HCT116 (cell line): ENCODE measurements at regions not wholly inside any gene's neighbourhood (a gene's known extent, or its start where the extent isn't known, plus 50 kb on each side); places are given as distances from the start of the nearest gene placed in this dataset.

Experiments
- ATAC-seq: fragments of 200-7000 bp; cut with Tn5 transposase; 2 replicates; pipeline ENCODE4 v1.9.1; 2020; ENCODE audit warnings: mild to moderate bottlenecking, moderate library complexity
- BruUV-seq: library from RNA; stranded (reverse); fragments of 400-500 nt; replicated peaks from 2 replicates; lab custom pipeline; 2021; lab: Mats Ljungman, UMichigan
- CTCF ChIA-PET: fragments of 300-600 bp; sonication (Branson Sonifier 250); formaldehyde crosslinking; loops from one replicate; lab custom pipeline; 2021; ENCODE audit warnings: antibody characterized with exemption; lab: Charles Lee
- POLR2A ChIA-PET: fragments of 300-600, 350-600 bp; sonication (Branson Sonifier 250); formaldehyde crosslinking; loops from one replicate; lab custom pipeline; 2021; ENCODE audit warnings: antibody characterized with exemption; lab: Charles Lee
- RAD21 ChIA-PET, 2 experiments: fragments of 300-600 bp; sonication (Branson Sonifier 250); formaldehyde crosslinking; loops; one replicate each; lab custom pipeline; 2023; ENCODE audit warnings: low total read pairs in 2 of 2; ENCODE audit not compliant: uncharacterized antibody in 2 of 2, unreplicated experiment in 2 of 2, low non-redundant PET in 1 of 2; lab: Charles Lee
- DNase-seq: peaks from one replicate; pipeline ENCODE4 v3.0.0-alpha.2; 2010; ENCODE audit warnings: low read depth, low spot score
- H2AFZ ChIP-seq: fragments of 200-600 bp; shearing (Covaris generic), sonication (generic); 2 replicates; pipeline ENCODE4 v1.6.1; 2017; ENCODE audit warnings: low read depth, mixed run types, mixed read lengths, antibody characterized with exemption, low read length; ENCODE audit not compliant: poor library complexity, severe bottlenecking
- H3K27ac ChIP-seq: 2 replicates; pipeline ENCODE4 v1.5.1; 2012; ENCODE audit warnings: low read depth, low read length
- H3K27me3 ChIP-seq: fragments of 200-600 bp; sonication (generic); 2 replicates; pipeline ENCODE4 v1.6.1; 2016; ENCODE audit warnings: mixed run types, low read length, mixed read lengths; ENCODE audit not compliant: insufficient read depth
- H3K36me3 ChIP-seq, 2 experiments: fragments of 200-500 bp in 1 of 2; fragments of 200-600 bp in 1 of 2; sonication (Bioruptor generic) in 1 of 2; sonication (generic) in 1 of 2; 2 replicates each; pipeline versions ENCODE4 v1.5.1 to v1.6.1; 2014 to 2016; ENCODE audit warnings: low read length in 2 of 2, inconsistent platforms in 1 of 2, mixed read lengths in 1 of 2, mixed run types in 1 of 2; ENCODE audit not compliant: insufficient read depth in 2 of 2, control insufficient read depth in 1 of 2
- H3K4me1 ChIP-seq, 2 experiments: fragments of 200-600 bp in 1 of 2; sonication (generic) in 1 of 2; 2 replicates each; pipeline versions ENCODE4 v1.5.1 to v1.6.1; 2012 to 2017; ENCODE audit warnings: low read length in 2 of 2, inconsistent platforms in 1 of 2, mild to moderate bottlenecking in 1 of 2, mixed read lengths in 1 of 2, mixed run types in 1 of 2, moderate library complexity in 1 of 2; ENCODE audit not compliant: insufficient read depth in 2 of 2, control insufficient read depth in 1 of 2
- H3K4me2 ChIP-seq: fragments of 200-600 bp; sonication (generic); 2 replicates; pipeline ENCODE4 v1.6.1; 2017; ENCODE audit warnings: mixed run types, low read length, mixed read lengths
- H3K4me3 ChIP-seq, 2 experiments: fragments of 200-600 bp in 1 of 2; sonication (generic) in 1 of 2; replicated peaks in 1 of 2; 2 replicates each; pipeline ENCODE4 v1.5.1; 2011 to 2016; ENCODE audit warnings: low read length in 2 of 2, control low read depth in 1 of 2, low read depth in 1 of 2, mild to moderate bottlenecking in 1 of 2, mixed read lengths in 1 of 2, mixed run types in 1 of 2
- H3K79me2 ChIP-seq: fragments of 200-600 bp; sonication (generic); 2 replicates; pipeline ENCODE4 v1.6.1; 2017; ENCODE audit warnings: mild to moderate bottlenecking, mixed run types, low read length, moderate library complexity, mixed read lengths; ENCODE audit not compliant: insufficient read depth
- H3K9ac ChIP-seq: fragments of 200-600 bp; sonication (generic); 2 replicates; pipeline ENCODE4 v1.6.1; 2016; ENCODE audit warnings: low read length, mixed read lengths
- H3K9me2 ChIP-seq: fragments of 200-600 bp; sonication (generic), shearing (Covaris generic); 2 replicates; pipeline ENCODE4 v1.6.1; 2017; ENCODE audit warnings: mixed run types, mild to moderate bottlenecking, moderate library complexity; ENCODE audit not compliant: insufficient read depth
- H3K9me3 ChIP-seq, 2 experiments: fragments of 200-500 bp in 1 of 2; fragments of 200-600 bp in 1 of 2; sonication (Bioruptor generic) in 1 of 2; sonication (generic) in 1 of 2; 2 replicates each; pipeline ENCODE4 v1.6.1; 2014 to 2017; ENCODE audit warnings: low read length in 2 of 2, mixed read lengths in 2 of 2, inconsistent platforms in 1 of 2, low read depth in 1 of 2, mild to moderate bottlenecking in 1 of 2, mixed run types in 1 of 2, moderate library complexity in 1 of 2; ENCODE audit not compliant: control insufficient read depth in 1 of 2, insufficient read depth in 1 of 2
- H4K20me1 ChIP-seq: fragments of 200-600 bp; sonication (generic), shearing (Covaris generic); 2 replicates; pipeline ENCODE4 v1.6.1; 2017; ENCODE audit warnings: mixed run types, mild to moderate bottlenecking, moderate library complexity; ENCODE audit not compliant: insufficient read depth
- CBX3 ChIP-seq: IDR thresholded peaks from 2 replicates; pipeline ENCODE4 v1.6.1; 2012; ENCODE audit warnings: low read depth
- CEBPB ChIP-seq: IDR thresholded peaks from 2 replicates; pipeline ENCODE4 v1.6.1; 2012; ENCODE audit warnings: low read depth
- EGR1 ChIP-seq: IDR thresholded peaks from 2 replicates; pipeline ENCODE4 v1.6.1; 2012; ENCODE audit warnings: low read depth
- ELF1 ChIP-seq: IDR thresholded peaks from 2 replicates; pipeline ENCODE4 v1.6.1; 2012; ENCODE audit warnings: low read depth, borderline replicate concordance
- EZH2 ChIP-seq: fragments of 200-600 bp; sonication (generic); IDR thresholded peaks from 2 replicates; pipeline ENCODE4 v1.6.1; 2017; ENCODE audit warnings: antibody characterized with exemption, mixed run types
- EZH2phosphoT487 ChIP-seq: fragments of 200-600 bp; IDR thresholded peaks from 2 replicates; pipeline ENCODE4 v1.6.1; 2018; ENCODE audit warnings: antibody characterized with exemption, borderline replicate concordance
- FOSL1 ChIP-seq: IDR thresholded peaks from 2 replicates; pipeline ENCODE4 v1.6.1; 2012; ENCODE audit warnings: low read depth
- JUND ChIP-seq: IDR thresholded peaks from 2 replicates; pipeline ENCODE4 v1.6.1; 2012
- POLR2A ChIP-seq: IDR thresholded peaks from 2 replicates; pipeline ENCODE4 v1.7.0; 2011; ENCODE audit warnings: borderline replicate concordance; ENCODE audit not compliant: insufficient read depth, insufficient read length; ENCODE audit errors: extremely low read depth
- POLR2AphosphoS5 ChIP-seq: IDR thresholded peaks from 2 replicates; pipeline ENCODE4 v1.6.1; 2011; ENCODE audit warnings: mild to moderate bottlenecking, low read depth, low read length, moderate library complexity
- REST ChIP-seq: IDR thresholded peaks from 2 replicates; pipeline ENCODE4 v1.6.1; 2012; ENCODE audit warnings: low read depth
- SIN3A ChIP-seq: IDR thresholded peaks from 2 replicates; pipeline ENCODE4 v1.6.1; 2012; ENCODE audit warnings: low read depth
- SP1 ChIP-seq: IDR thresholded peaks from 2 replicates; pipeline ENCODE4 v1.6.1; 2012; ENCODE audit warnings: low read depth
- TCF7L2 ChIP-seq: IDR thresholded peaks from 2 replicates; pipeline ENCODE4 v1.7.0; 2011; ENCODE audit warnings: borderline replicate concordance, inconsistent platforms; ENCODE audit not compliant: insufficient read depth, insufficient read length; ENCODE audit errors: extremely low read depth
- YY1 ChIP-seq: IDR thresholded peaks from 2 replicates; pipeline ENCODE4 v1.6.1; 2011; ENCODE audit warnings: low read length, low read depth, moderate library complexity, mild to moderate bottlenecking; ENCODE audit not compliant: insufficient replicate concordance; ENCODE audit errors: extremely low read depth
- ZFX ChIP-seq: fragments of 450-650 bp; IDR thresholded peaks from 2 replicates; pipeline ENCODE4 v1.6.1; 2017
- intact Hi-C: fragments of 100-400 bp; cut with micrococcal nuclease; formaldehyde crosslinking; loops from 2 replicates; pipeline ENCODE4 v1.10.0; 2022
- TF ChIP-seq, protein P1 (sequence below): IDR thresholded peaks from 2 replicates; pipeline ENCODE4 v1.6.1; 2011; ENCODE audit warnings: mild to moderate bottlenecking, low read length, moderate library complexity; ENCODE audit not compliant: insufficient replicate concordance; ENCODE audit errors: extremely low read depth

- H3K9ac ChIP-seq = no peak overlapping the region
- POLR2A ChIA-PET = no interaction called here
Measured at GRCh38 chr2:235257590-235257989, 236.3 kb upstream of the AGAP1 start.

DNA sequence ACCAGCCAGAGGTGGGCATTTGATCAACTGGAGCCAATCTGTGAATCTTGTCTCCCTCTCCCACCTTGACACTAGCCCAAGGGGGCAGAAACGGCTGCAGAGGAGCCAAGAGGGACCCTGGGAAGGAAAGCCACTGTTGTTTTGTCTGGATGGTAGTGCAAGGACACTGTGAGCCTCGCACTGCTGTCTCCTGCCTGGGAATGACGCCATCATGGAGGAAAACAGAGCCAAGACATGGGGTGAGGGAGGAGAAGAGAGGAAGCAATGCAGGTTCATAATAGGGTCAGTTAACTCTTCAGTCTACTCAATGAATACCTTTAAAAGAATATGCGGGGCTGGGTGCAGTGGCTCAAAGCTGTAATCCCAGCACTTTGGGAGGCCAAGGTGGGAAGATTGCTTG, 231.1 kb upstream of the AGAP1 start:
- ATAC-seq = no peak
- DNase-seq = no peak
- Histone ChIP-seq H4K20me1 (no peaks in the 10 kb centered on the region), H3K27ac (no peak overlapping the region), H3K9me2 (no peaks in the 10 kb centered on the region), H3K4me3 (no peak overlapping the region), H2AFZ (no peak overlapping the region), H3K36me3 (no peaks in the 10 kb centered on the region), H3K79me2 (no peaks in the 10 kb centered on the region), H3K4me2 (no peak overlapping the region), H3K9me3 (no peaks in the 10 kb centered on the region), H3K4me1 (peaks cover 18 to 21% of the 10 kb centered on the region in 2 experiments; a peak in 3 of 4 replicates), H3K27me3 (no peaks in the 10 kb centered on the region), H3K9ac (no peak overlapping the region)
- TF ChIP-seq, protein P1, sequence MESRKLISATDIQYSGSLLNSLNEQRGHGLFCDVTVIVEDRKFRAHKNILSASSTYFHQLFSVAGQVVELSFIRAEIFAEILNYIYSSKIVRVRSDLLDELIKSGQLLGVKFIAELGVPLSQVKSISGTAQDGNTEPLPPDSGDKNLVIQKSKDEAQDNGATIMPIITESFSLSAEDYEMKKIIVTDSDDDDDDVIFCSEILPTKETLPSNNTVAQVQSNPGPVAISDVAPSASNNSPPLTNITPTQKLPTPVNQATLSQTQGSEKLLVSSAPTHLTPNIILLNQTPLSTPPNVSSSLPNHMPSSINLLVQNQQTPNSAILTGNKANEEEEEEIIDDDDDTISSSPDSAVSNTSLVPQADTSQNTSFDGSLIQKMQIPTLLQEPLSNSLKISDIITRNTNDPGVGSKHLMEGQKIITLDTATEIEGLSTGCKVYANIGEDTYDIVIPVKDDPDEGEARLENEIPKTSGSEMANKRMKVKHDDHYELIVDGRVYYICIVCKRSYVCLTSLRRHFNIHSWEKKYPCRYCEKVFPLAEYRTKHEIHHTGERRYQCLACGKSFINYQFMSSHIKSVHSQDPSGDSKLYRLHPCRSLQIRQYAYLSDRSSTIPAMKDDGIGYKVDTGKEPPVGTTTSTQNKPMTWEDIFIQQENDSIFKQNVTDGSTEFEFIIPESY = no peak
- TF ChIP-seq POLR2AphosphoS5 (no peak), EGR1 (no peak), CEBPB (no peak), CBX3 (no peak), ELF1 (no peak), ZFX (no peak), POLR2A (no peak), JUND (no peak), EZH2phosphoT487 (no peak), YY1 (no peak), EZH2 (no peak), REST (no peak)
- BruUV-seq = no TSS peak
- POLR2A ChIA-PET = no interaction called here
- RAD21 ChIA-PET = no interaction called here
- intact Hi-C loops = loop anchor here (5.0 kb wide), 1 partner anchor 125 kb away; no protein-coding TSS in a partner anchor
- CTCF ChIA-PET = interaction anchor here (0.6 kb wide), 1 partner anchor 61 kb away, joined by 3 read pairs; no protein-coding TSS in a partner anchor

More at GRCh38 chr2:235257590-235257989, 236.3 kb upstream of the AGAP1 start:
- ChIA-PET CTCF (no interaction called here), RAD21 (no interaction called here)
- H3K36me3 ChIP-seq = no peaks in the 10 kb centered on the region
- no peak for ATAC-seq
- intact Hi-C loops = no loop called here
- no peaks in the 10 kb centered on the region for H4K20me1 ChIP-seq
- no peak overlapping the region for H3K4me2 ChIP-seq
- H3K79me2 ChIP-seq = no peaks in the 10 kb centered on the region
- H3K4me1 ChIP-seq = no peaks in the 10 kb centered on the region
- H3K4me3 ChIP-seq = no peak overlapping the region
- H2AFZ ChIP-seq = no peak overlapping the region
- TF ChIP-seq YY1 (no peak), POLR2A (no peak), CBX3 (no peak), FOSL1 (no peak), ZFX (no peak), POLR2AphosphoS5 (no peak), EZH2 (no peak), ELF1 (no peak), SIN3A (no peak), EZH2phosphoT487 (no peak), TCF7L2 (no peak), SP1 (no peak)
- no peak overlapping the region for H3K27ac ChIP-seq
- H3K27me3 ChIP-seq = no peaks in the 10 kb centered on the region
- no peaks in the 10 kb centered on the region for H3K9me2 ChIP-seq
- BruUV-seq = no TSS peak
- no peak for DNase-seq
- no peaks in the 10 kb centered on the region for H3K9me3 ChIP-seq
